Gastrocnemius medialis (tissue), 4 donors: ENCODE measurements at regions not wholly inside any gene's neighbourhood (a gene's known extent, or its start where the extent isn't known, plus 50 kb on each side); places are given as distances from the start of the nearest gene placed in this dataset.

Experiments used
- CTCF ChIP-seq, 5 experiments: fragments of 450-650 bp in 3 of 5; fragments of 200-600 bp in 2 of 5; sonication (generic) in 2 of 5; IDR thresholded peaks in 4 of 5; conservative IDR thresholded peaks in 1 of 5; 1 replicate in 4 of 5; 2 replicates in 1 of 5; pipeline ENCODE4 v1.5.1; 2016 to 2019; ENCODE audit warnings: antibody characterized with exemption in 5 of 5, mild to moderate bottlenecking in 3 of 5, moderate library complexity in 3 of 5
- POLR2A ChIP-seq, 2 donors: fragments of 450-650 bp; IDR thresholded peaks; one replicate each; pipeline ENCODE4 v1.6.1; 2017; ENCODE audit warnings: antibody characterized with exemption in 2 of 2, mild to moderate bottlenecking in 2 of 2, moderate library complexity in 2 of 2

- no peak for TF ChIP-seq CTCF (IDR thresholded peaks at IDR 0.05 in 4 of 5, conservative IDR thresholded peaks at IDR 0.05 in 1 of 5)
- TF ChIP-seq POLR2A (IDR thresholded peaks at IDR 0.05), result no peak
These were observed 298.2 kb upstream of the MAF start for GRCh38 chr16:79898703-79899102.
